DMS53 (cell line): ENCODE measurements at regions not wholly inside any gene's neighbourhood (a gene's known extent, or its start where the extent isn't known, plus 50 kb on each side); places are given as distances from the start of the nearest gene placed in this dataset.
"Not testable (repeated sequence)": the region's sequence is repeated elsewhere in the genome, so short reads cannot be mapped to it uniquely, and the experiment has no call there.

Source experiments
- DNase-seq: peaks from one replicate; lab custom pipeline; 2025; lab: John Stamatoyannopoulos, UW

DNA sequence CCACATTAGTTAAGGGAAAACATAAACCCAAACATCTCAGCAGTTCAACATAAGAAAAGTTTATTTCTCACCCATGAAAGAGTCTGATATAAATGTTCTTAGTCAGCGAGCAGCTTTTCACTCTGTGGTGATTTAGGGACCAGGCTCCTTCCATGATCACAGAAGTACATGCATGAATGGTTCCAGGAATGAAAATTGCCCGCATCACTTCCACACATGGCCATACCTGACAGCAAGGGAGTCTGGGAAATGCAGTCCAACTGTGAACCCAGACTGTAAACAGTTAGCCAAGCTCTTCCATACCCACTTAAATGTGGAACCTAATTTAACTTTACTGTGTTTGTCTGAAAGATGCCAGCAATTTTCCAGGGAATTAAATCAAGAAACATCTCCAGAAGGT, 353.9 kb downstream of the HACE1 start:
- no peak for DNase-seq

DNA sequence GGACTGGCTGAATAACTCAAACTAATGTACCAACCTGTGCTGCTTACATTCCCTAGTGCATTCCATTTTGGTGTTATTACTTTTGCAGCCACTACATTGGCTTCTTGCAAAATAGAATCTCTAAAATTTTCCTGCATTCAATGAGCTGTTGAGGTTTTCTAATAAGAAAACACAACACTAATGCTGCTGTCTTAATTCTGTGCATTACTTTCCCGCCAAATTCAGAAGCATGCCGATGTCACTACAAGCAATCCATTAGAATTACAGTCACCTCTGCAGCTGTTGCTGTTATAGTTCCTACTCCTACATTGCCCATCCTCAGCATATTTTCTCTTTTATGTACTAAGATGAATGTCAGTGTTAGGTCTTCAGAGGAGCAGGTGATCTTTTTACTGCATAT, 359.5 kb downstream of the HACE1 start:
- no peak for DNase-seq

DNA sequence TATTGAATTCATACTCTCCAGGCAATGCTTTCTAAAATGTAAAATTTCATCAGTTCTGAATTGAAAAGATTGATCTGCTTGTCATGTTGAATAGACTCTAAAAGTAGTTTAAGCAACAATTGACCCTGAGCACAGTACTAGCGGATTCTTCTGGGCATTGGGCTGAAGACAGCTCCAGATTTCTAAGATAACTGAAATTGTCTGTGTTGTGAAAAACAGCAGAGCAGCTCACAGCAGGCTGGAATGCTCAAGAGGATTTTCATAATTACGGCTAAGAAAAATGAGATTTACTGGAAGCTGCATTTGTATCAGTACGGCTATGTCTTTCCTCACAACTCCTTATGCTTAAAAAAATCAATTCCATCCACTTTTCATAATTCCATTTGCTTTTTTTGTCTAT, 373.7 kb downstream of the HACE1 start:
- DNase-seq = no peak

DNA sequence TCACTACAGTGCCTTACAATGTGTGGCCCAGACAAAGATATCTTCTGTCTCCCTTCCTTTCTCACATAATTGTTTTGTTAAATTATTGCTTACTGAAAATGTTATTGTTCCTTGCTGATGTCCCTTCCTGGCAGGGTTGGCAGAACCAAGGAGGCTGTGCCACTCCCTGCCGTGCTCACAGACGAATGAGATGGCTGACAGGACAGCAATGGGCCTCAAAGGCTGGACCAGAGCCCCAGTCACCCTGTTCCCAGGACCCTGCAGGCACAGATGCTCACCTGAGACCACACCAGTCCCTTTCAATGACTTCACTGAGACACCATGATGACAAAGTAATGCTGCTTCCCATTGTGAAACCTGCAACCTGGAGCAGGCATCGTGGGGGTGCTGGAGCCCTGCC, 375.1 kb downstream of the HACE1 start:
- DNase-seq = no peak

DNA sequence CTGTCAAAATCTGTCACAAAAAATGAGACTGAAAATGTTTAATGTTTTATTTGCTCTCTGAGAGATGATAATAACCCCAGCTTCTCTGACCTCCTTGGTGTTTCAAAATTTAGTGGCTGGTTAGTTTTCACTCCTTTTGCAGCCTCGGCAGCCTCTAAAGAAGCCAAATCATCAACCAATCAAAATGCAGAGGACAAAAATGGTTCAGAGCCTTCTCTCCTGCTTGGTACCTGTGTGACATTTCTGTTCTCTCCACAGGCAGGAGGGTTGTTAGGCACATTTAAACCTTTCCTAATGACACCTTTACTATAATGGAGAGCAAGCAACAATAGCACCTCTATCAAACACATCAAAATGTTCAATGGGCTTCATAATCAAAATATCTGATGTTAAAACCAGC, 375.5 kb downstream of the HACE1 start:
- DNase-seq = no peak

DNA sequence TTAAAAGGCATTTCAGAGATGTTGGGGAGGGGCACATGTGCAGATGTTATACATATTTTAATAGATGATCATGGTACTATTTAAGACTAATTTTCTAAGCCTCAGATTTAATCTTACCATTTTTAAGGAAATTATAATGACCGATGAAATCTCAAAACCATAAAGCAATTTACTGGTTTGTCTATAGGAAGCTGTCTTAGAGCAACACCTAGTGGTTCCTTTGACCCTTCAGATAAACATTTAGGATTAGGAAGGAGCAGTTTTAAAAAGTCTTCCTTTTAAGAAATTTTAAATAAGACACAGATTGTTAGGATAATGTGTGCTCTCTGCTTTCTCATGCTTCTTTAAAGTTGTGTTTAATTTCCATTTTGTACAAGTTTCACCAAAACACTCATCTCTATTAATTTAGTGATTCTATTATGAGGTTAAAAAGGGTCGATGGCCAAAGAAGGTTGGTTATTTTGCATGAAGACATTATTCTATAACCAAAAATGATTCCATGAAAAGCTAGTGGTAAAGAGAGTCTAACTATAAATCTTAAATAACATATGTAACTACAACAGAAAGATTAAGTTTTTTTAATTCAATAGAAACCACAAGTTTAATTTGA, 376.4 kb downstream of the HACE1 start:
- peak; percentile 49 for DNase-seq

DNA sequence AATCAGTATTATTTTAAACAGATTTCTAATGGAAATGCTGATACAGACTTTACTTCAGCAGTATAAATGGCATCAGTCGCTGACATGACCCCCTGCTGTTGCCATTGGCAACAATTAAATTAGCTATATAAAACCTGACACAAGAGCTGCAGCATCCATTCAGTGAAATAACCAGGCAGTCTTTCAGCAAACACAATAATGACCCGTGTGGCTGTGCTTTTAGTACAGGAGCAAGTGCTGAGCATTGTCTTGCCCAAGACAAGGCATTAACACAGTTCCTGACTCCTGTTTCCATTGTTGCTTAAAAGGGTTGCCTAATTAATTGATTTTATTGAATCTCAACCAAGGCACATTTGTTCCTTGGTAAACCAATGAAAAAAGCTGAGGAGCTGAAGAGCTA, 382.1 kb downstream of the HACE1 start:
- no peak for DNase-seq

DNA sequence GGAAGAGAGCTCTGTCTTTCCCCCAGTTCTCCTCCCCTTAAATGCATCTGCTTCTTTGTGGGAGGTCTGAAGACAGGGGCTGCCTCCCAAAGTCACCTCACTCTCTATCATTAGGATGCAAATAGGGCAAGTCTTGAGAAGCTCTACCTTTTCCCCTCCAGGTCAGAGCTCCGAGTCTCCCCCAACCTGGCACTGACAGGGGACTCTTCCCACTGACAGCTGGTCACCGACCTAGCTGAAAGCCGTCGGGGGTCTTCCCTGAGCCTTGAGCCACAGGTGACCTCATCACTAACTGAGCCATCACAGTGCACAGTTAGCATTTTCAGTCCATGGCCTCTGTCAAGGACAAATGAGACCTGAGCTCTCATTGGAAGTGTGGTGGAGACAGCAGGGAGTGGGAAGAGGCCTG, 386.7 kb downstream of the HACE1 start:
- DNase-seq = no peak

DNA sequence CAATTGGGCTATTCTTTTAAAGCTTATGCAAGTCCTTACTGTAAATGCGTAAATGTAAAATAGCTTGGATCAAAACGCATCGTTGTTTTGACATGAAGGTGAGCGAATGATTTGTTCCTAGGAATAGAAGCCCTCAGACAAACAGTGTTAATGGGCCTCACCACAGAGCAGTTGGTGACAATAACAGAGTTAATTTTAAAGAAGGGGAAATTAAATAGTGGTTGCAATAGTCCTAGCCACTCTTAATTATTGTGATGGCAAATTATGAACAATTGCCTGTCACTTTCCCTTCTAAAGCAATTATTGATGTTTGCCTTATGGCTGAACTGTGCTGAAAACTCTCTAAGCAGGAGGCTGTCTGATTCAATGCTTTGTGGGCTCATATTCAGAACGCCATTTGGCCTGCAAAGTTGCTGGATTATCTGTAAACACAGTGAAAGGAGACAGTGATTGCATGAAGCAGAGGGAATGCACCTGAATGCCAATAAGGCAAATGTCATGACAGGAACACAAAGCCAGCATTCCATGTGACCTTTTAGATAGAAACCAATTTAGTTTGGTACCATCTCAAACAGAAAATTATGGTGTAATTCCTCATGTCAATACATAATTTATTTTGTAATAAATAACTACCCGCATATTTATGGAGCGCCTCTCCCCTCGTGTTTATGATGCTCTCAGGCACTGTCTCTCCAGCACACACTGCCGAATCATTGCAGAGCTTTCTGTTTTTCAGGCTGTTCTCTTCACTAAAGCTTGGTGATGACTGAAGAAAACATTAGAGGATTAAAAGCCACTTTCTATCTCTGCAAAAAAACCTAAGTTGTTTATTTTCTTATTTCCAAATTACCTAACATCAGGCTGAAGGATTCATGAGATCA, 387.5 kb downstream of the HACE1 start:
- no peak for DNase-seq

DNA sequence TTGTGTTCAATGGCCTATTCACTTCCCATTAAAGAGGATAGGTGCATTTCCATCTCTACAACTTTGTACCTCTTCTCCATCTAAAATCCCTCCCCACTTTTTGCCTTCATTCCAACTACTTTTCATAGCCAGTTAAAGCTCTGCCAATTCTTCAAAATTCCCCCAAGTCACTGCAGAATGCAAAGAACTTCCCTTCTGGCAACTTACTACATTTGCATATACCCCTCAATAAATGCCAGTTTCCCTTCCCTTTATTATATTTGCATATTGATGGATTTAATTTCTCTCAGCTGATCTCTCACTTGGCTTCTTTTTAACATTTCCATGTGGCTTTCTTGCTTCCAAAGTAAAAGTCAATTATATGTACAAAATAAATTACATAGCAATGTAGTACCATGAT, 393.4 kb downstream of the HACE1 start:
- DNase-seq = no peak

DNA sequence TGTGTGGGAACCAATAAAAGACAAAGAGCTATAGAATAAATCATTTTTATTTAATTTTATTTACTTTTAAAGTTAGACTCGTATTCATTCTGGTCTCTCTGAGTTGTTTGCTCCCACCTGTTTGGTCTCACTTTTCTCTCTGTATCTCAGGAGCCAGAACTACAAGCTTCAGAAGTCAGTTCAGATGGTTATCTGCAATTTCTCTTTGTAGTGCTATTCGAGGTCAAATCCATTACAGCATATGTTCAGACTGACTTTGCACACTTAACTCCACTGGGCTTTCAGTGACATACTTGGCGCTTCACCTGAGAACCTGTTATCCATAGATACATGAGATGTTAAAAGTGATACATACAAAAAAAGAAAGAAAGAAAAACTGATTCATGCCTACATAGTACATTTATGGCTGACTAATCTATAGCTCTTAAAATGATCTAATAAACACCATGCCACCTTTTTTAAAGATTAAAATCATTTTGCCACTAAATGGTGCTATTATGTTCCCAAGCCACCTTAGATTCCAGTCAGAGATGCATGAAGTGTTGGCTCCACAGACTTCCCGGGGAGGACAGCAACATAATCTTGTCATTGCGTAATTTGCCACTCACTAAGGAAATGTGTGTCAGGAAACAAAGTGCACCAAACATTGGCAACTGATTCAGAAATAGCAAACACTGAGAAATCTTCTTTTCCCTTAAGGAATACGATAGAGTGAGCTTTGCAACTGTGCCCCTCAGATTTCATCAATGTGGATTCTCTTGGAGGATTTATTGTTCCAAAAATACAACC, 396.7 kb downstream of the HACE1 start:
- no peak for DNase-seq

DNA sequence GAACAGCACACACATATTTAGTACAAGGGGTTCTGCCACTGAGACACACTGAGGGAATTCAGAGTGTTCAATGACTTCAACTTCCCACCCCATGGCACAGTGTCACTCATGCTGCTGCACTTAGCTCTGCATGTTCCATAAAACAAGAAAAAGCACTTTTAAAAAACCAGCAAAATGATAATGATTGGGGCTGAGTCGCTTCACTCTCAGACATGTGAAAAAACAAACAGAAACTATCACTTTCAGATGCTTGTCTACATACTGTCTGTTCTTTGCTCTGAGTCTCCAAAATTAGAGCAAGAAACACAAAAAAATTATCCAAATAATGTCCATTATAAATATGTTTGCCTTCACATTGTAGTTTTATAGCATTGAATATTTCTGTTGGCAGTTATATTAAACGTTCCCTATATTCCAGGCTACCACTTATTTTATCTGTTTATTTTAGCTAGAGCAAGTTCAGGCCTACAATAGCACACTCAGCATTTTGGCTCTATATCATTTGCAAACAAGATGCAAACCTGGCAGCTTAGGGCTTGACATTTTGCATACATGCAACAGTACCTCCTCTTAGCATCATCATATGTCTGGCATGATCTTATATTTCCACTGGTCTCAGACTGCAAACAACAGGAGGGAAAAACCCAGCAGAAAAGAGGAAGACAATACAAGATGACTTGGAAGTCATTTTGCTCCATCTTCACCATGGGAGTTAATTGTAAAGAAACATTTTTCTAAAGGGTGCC, 398.8 kb downstream of the HACE1 start:
- DNase-seq = no peak

DNA sequence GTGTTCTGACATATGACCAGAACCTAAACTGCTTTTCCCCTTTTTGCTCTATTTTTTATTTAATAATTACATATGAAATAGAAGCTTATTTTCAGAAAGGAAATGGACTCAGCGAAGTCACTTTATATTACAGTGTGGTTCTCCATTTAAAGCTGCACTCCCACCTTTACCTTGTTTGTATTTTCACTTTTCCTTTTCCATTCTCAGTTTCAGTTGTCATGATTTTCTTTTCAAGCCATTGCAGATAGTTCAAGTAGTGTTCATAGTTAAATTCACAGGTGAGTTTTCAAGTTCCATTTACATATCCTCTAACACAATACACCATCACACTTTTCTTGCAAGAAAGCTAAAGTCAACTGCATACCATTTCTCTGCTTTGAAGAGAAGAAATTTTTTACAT, 400.2 kb downstream of the HACE1 start:
- DNase-seq = no peak

DNA sequence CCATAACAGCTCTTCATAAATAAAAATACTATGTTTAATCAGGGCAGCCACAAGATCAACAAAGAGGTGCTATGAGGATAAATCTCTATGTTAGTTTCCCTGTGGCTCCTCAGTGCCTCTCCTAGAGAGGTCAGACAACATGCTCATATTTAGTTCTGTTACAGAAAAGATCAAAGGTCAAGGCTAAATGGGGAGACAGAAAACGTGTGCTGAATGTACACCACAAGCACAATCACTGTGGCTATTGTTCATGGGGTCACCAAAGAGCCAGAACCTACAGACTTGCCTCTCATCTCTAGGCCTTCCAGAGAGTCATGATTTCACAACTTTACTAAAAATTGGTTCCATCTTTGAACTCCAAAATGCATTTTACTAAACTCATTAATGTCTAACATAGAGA, 409.8 kb downstream of the HACE1 start:
- no peak for DNase-seq

DNA sequence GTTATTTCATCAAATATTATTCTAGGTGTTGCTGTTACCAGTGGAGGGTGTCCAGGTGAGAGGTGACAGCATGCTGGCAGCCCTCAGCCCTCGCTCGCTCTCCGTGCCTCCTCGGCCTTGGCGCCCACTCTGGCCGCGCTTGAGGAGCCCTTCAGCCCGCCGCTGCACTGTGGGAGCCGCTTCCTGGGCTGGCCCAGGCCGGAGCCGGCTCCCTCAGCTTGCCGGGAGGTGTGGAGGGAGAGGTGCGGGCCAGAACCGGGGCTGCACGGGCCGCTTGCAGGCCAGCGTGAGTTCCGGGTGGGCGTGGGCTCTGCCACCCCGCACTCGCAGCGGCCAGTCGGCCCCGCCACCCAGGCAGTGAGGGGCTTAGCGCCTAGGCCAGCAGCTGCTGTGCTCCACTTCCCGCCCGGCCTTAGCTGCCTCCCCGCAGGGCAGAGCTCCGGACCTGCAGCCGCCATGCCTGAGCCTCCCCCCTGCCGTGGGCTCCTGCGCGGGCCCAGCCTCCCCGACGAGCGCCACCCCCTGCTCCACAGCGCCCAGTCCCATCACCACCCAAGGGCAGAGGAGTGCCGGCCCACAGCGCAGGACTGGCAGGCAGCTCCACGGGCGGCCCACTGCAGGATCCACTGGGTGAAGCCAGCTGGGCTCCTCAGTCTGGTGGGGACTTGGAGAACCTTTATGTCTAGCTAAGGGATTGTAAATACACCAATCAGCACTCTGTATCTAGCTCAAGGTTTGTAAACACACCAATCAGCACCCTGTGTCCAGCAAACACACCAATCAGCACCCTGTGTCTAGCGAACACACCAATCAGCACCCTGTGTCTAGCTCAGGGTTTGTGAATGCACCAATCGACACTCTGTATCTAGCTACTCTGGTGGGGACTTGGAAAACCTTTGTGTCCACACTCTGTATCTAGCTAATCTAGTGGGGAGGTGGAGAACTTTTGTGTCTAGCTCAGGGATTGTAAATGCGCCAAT, 413.3 kb downstream of the HACE1 start:
- not testable (repeated sequence) for DNase-seq

DNA sequence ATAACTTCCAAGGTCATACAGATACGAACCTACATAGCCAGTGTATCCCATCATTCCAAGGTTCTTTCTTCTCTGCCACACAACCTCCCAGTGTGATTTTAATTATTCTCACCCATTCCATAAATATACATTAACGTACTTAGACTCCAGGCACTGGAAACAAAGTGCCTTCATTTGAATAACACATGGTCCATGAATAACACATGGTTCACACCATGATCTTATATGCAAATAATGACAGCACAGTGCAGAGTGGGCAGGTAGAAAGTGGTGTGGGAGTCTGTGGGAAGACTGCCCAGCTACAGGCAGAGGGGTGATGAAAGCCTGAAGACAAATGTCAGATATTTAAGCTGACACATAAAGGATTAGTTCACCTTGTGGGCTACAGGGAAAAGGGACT, 425.2 kb downstream of the HACE1 start:
- no peak for DNase-seq

DNA sequence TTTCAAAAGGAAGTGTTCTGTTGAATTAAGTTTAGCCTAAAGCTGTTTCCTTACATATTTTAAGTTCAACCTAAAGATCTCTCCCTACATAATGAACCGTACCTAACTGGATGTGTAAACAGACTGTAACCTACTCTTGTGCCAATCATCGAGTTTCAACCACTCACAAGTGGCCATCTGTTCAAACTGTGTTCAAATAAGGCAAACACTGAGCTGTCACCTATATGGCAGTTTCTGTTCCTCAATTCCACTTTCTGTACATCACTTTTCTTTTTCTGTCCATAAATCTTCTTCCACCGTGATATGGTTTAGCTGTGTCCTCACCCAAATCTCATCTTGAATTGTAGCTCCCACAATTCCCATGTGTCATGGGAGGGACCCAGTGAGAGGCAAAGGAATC, 428.6 kb downstream of the HACE1 start:
- peak; percentile 45 for DNase-seq

DNA sequence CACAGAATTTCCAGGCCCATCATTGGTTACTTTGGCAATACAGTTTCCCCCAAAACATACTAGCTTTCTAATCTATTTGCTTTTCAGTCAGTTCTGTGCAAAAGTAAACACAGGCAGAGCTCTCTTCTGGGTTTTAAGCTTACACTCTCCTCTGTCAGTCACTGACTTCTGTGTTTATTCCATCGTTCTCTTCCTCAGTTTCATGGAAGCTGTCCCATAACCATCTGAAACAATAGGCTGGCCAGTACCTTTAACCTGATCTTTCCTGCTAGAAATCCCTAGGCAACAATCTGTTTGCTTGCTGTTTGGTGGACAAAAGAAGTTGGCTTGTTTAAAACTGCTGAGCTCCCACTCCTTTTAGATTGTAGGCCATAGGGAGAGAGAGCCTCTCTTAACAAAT, 431.5 kb downstream of the HACE1 start:
- peak; percentile 55 for DNase-seq

DNA sequence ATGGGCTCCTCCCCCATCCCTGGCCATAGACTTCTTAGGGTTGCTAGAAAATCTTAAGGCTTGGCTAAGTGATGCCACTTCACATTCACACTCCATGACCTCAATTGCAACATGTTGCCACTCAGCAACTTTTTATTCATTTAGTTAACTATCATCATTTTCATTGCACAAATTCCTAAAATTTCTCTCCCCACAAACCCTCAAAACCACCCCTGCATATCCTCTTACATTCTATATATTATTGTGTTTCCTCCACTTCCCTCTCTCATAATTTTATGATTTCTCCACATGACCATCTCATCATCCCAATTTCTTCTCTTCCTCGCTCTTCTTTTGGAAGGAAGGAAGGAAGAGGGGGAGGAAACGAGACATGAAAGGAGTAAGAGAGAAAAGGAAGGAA, 436.0 kb downstream of the HACE1 start:
- DNase-seq = no peak

DNA sequence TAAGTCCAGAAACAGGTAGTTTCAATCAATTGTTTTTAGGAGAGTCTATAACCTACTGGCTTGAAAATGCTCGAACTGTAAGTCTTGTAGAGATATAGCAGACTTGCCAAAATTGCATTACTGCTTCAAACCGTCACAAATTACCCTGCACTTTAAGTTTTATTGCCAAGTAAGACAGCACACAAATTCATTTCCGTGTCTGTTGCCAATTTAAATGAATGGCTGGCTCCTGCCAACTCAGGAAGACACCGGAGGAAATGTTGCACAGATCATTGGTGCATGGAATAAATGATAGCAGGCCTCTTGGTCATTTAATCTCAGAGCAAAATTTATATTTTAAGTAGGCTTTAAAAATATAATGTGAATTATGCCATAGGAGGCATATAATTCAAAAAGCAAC, 438.1 kb downstream of the HACE1 start:
- DNase-seq = no peak

DNA sequence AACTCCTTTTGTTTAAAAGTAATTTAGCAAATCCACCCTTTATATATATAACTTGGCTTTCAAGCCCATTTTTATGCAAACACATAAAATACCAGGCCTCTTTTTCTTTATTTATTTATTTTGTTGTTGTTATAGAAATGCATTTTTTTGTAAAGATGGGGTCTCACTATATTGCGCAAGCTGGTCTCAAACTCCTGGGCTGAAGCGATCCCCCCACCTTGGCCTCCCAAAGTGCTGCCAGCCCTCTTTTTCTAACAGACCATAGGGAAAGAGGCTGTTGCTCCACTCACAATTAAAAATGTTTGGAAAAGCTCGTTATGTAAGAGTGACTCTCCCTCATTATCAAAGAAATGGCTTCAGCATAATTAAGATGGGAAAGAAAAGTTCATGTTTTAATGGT, 440.9 kb downstream of the HACE1 start:
- DNase-seq = no peak
